Activated CD4-positive, alpha-beta T cell treated with anti-CD3 and anti-CD28 coated beads, Interleukin-2, Interleukin-6, amounts not matched to agents 100 ng/mL and 50 ng/mL, durations not matched to agents 16 hours and 8 hours (primary cell): ENCODE measurements at regions not wholly inside any gene's neighbourhood (a gene's known extent, or its start where the extent isn't known, plus 50 kb on each side); places are given as distances from the start of the nearest gene placed in this dataset.
A peak's percentile ranks its signal among the peaks of the same experiment; 100 is the strongest.
"Not testable (repeated sequence)": the region's sequence is repeated elsewhere in the genome, so short reads cannot be mapped to it uniquely, and the experiment has no call there.

Experiments
- DNase-seq: peaks from one replicate; pipeline ENCODE4 v3.0.0-alpha.2; 2020

GRCh38 chr10:105598207-105598606 lies 957.1 kb downstream of the SORCS3 start:
- DNase-seq = no peak

GRCh38 chr10:105597312-105597711 lies 956.2 kb downstream of the SORCS3 start:
- no peak for DNase-seq

GRCh38 chr10:105596749-105597148 lies 955.7 kb downstream of the SORCS3 start:
- no peak for DNase-seq

GRCh38 chr10:105594296-105594695 lies 953.2 kb downstream of the SORCS3 start:
- DNase-seq = no peak

- no peak for DNase-seq
These were observed 951.4 kb downstream of the SORCS3 start for GRCh38 chr10:105592468-105592867.

GRCh38 chr10:105586451-105587098 lies 945.5 kb downstream of the SORCS3 start:
- DNase-seq = peak; percentile 1

- no peak for DNase-seq
These were observed 944.7 kb downstream of the SORCS3 start for GRCh38 chr10:105585753-105586152.

GRCh38 chr10:105585171-105585570 lies 944.1 kb downstream of the SORCS3 start:
- DNase-seq = no peak

- DNase-seq = no peak
These were observed 938.0 kb downstream of the SORCS3 start for GRCh38 chr10:105579112-105579511.

- no peak for DNase-seq
These were observed 936.9 kb downstream of the SORCS3 start for GRCh38 chr10:105577865-105578607.

GRCh38 chr10:105559333-105560097 lies 918.4 kb downstream of the SORCS3 start:
- no peak for DNase-seq

- DNase-seq = not testable (repeated sequence)
These were observed 909.4 kb downstream of the SORCS3 start for GRCh38 chr10:105550453-105550852.

GRCh38 chr10:105549731-105550130 lies 908.6 kb downstream of the SORCS3 start:
- DNase-seq = no peak

GRCh38 chr10:105545101-105545500 lies 904.0 kb downstream of the SORCS3 start:
- no peak for DNase-seq

- DNase-seq = no peak
These were observed 899.3 kb downstream of the SORCS3 start for GRCh38 chr10:105540381-105540780.

- DNase-seq = no peak
These were observed 897.8 kb downstream of the SORCS3 start for GRCh38 chr10:105538874-105539273.

- DNase-seq = no peak
These were observed 894.4 kb downstream of the SORCS3 start for GRCh38 chr10:105535478-105535877.

- no peak for DNase-seq
These were observed 893.0 kb downstream of the SORCS3 start for GRCh38 chr10:105534086-105534485.

- no peak for DNase-seq
These were observed 875.4 kb downstream of the SORCS3 start for GRCh38 chr10:105516511-105516910.

- no peak for DNase-seq
These were observed 873.0 kb downstream of the SORCS3 start for GRCh38 chr10:105514106-105514505.

- DNase-seq = no peak
These were observed 868.4 kb downstream of the SORCS3 start for GRCh38 chr10:105509517-105509916.

GRCh38 chr10:105506262-105506661 lies 865.2 kb downstream of the SORCS3 start:
- DNase-seq = no peak

- DNase-seq = no peak
These were observed 862.6 kb downstream of the SORCS3 start for GRCh38 chr10:105503714-105504113.

GRCh38 chr10:105502058-105502457 lies 861.0 kb downstream of the SORCS3 start:
- DNase-seq = no peak
